Right atrium auricular region (tissue), 2 donors: ENCODE measurements at regions not wholly inside any gene's neighbourhood (a gene's known extent, or its start where the extent isn't known, plus 50 kb on each side); places are given as distances from the start of the nearest gene placed in this dataset.

ENCODE experiments used
- DNase-seq: peaks from one replicate; pipeline ENCODE4 v3.0.0-alpha.2; 2019; ENCODE audit warnings: low spot score
- H3K27ac ChIP-seq, 2 donors: fragments of 200-600 bp; sonication (generic); 1 replicate in 1 of 2; 2 replicates in 1 of 2; pipeline ENCODE4 v1.5.1; 2016 to 2019
- H3K27me3 ChIP-seq, 2 donors: fragments of 200-600 bp; sonication (generic); one replicate each; pipeline versions ENCODE4 v1.5.1 to v1.6.0; 2017 to 2019
- H3K36me3 ChIP-seq: fragments of 200-600 bp; sonication (generic); one replicate; pipeline ENCODE4 v1.5.1; 2016
- H3K4me1 ChIP-seq, 2 donors: fragments of 200-600 bp; sonication (generic); one replicate each; pipeline versions ENCODE4 v1.5.1 to v1.6.0; 2017 to 2019
- H3K4me3 ChIP-seq, 2 donors: fragments of 200-600 bp; sonication (generic); 1 replicate in 1 of 2; 2 replicates in 1 of 2; pipeline ENCODE4 v1.5.1; 2017 to 2019; ENCODE audit warnings: mild to moderate bottlenecking in 1 of 2, moderate library complexity in 1 of 2
- H3K9me3 ChIP-seq, 2 donors: fragments of 200-600 bp; sonication (generic); one replicate each; pipeline ENCODE4 v1.5.1; 2019
- CTCF ChIP-seq, 2 donors: fragments of 200-600 bp; sonication (generic); IDR thresholded peaks; one replicate each; pipeline ENCODE4 v1.5.1; 2019; ENCODE audit warnings: antibody characterized with exemption in 2 of 2

- Histone ChIP-seq H3K4me3 (no peak overlapping the region), H3K4me1 (peaks cover 0 to 4% of the 10 kb centered on the region in 2 donors), H3K9me3 (no peaks in the 10 kb centered on the region), H3K36me3 (no peaks in the 10 kb centered on the region), H3K27me3 (no peaks in the 10 kb centered on the region), H3K27ac (no peak overlapping the region)
- TF ChIP-seq CTCF (IDR thresholded peaks at IDR 0.05), result no peak
- no peak for DNase-seq
Observed at GRCh38 chr7:115471891-115472290, 550.0 kb downstream of the MDFIC start.

GRCh38 chr7:115462301-115463015 lies 540.6 kb downstream of the MDFIC start:
- Histone ChIP-seq H3K9me3 (no peaks in the 10 kb centered on the region), H3K36me3 (no peaks in the 10 kb centered on the region), H3K4me3 (no peak overlapping the region), H3K27ac (no peak overlapping the region), H3K4me1 (no peaks in the 10 kb centered on the region), H3K27me3 (no peaks in the 10 kb centered on the region)
- no peak for DNase-seq
- no peak for TF ChIP-seq CTCF (IDR thresholded peaks at IDR 0.05)

- no peak for TF ChIP-seq CTCF (IDR thresholded peaks at IDR 0.05)
- Histone ChIP-seq H3K27ac (no peak overlapping the region), H3K9me3 (peaks cover 0 to 4% of the 10 kb centered on the region in 2 donors), H3K4me1 (no peaks in the 10 kb centered on the region), H3K36me3 (no peaks in the 10 kb centered on the region), H3K27me3 (no peaks in the 10 kb centered on the region), H3K4me3 (no peak overlapping the region)
- DNase-seq, result no peak
Observed at GRCh38 chr7:115449689-115450088, 527.8 kb downstream of the MDFIC start.

- Histone ChIP-seq H3K4me1 (no peaks in the 10 kb centered on the region), H3K27ac (no peak overlapping the region), H3K36me3 (no peaks in the 10 kb centered on the region), H3K27me3 (no peaks in the 10 kb centered on the region), H3K4me3 (no peak overlapping the region), H3K9me3 (peaks cover 0 to 4% of the 10 kb centered on the region in 2 donors)
- TF ChIP-seq CTCF (IDR thresholded peaks at IDR 0.05), result no peak
- no peak for DNase-seq
Observed at GRCh38 chr7:115447495-115447894, 525.6 kb downstream of the MDFIC start.

GRCh38 chr7:115441033-115441432 lies 519.1 kb downstream of the MDFIC start:
- Histone ChIP-seq H3K9me3 (no peaks in the 10 kb centered on the region), H3K27ac (no peak overlapping the region), H3K36me3 (no peaks in the 10 kb centered on the region), H3K27me3 (no peaks in the 10 kb centered on the region), H3K4me1 (no peaks in the 10 kb centered on the region), H3K4me3 (no peak overlapping the region)
- no peak for TF ChIP-seq CTCF (IDR thresholded peaks at IDR 0.05)
- DNase-seq, result no peak

GRCh38 chr7:115435178-115435577 lies 513.3 kb downstream of the MDFIC start:
- Histone ChIP-seq H3K4me1 (no peaks in the 10 kb centered on the region), H3K9me3 (no peaks in the 10 kb centered on the region), H3K27me3 (no peaks in the 10 kb centered on the region), H3K4me3 (no peak overlapping the region), H3K27ac (no peak overlapping the region), H3K36me3 (no peaks in the 10 kb centered on the region)
- no peak for TF ChIP-seq CTCF (IDR thresholded peaks at IDR 0.05)
- DNase-seq, result no peak
